HepG2 (cell line): ENCODE measurements at regions not wholly inside any gene's neighbourhood (a gene's known extent, or its start where the extent isn't known, plus 50 kb on each side); places are given as distances from the start of the nearest gene placed in this dataset.

Source experiments
- ATAC-seq: fragments of 200-7000 bp; cut with Tn5 transposase; 3 replicates; pipeline ENCODE4 v1.9.1; 2020; ENCODE audit warnings: mild to moderate bottlenecking, moderate library complexity
- BruUV-seq: library from RNA; stranded (reverse); fragments of 400-500 nt; replicated peaks from 2 replicates; lab custom pipeline; 2021; lab: Mats Ljungman, UMichigan
- CTCF ChIA-PET: fragments of 300-600 bp; formaldehyde crosslinking; extraction: SDS; loops from one replicate; lab custom pipeline; 2021; ENCODE audit warnings: low total read pairs, inconsistent platforms, low intra/inter-chr PET ratio; lab: Yijun Ruan, JAX
- POLR2A ChIA-PET: fragments of 350-600 bp; sonication (Branson Sonifier 250); formaldehyde crosslinking; loops from one replicate; lab custom pipeline; 2020; ENCODE audit warnings: antibody characterized with exemption, inconsistent platforms; lab: Yijun Ruan, JAX
- DNase-seq: peaks from one replicate; pipeline ENCODE4 v3.0.0-alpha.2; 2015; ENCODE audit warnings: low spot score
- FAIRE-seq: peaks from 3 replicates; lab custom pipeline; 2011; peaks lifted over from hg19 to GRCh38; lab: Jason Lieb, UNC
- H2AFZ ChIP-seq: one replicate; pipeline ENCODE4 v1.6.1; 2011; ENCODE audit warnings: low read length, inconsistent platforms
- H3K27ac ChIP-seq: fragments of 300-600 bp; 3 replicates; pipeline ENCODE4 v1.8.0; 2011; ENCODE audit warnings: mixed run types, mild to moderate bottlenecking, mixed read lengths, low read length, inconsistent platforms; ENCODE audit not compliant: insufficient read depth; ENCODE audit errors: extremely low read length
- H3K27me3 ChIP-seq, 2 experiments: fragments of 200-600 bp in 1 of 2; 2 replicates in 1 of 2; 3 replicates in 1 of 2; pipeline versions ENCODE4 v1.6.0 to v1.8.0; 2011; ENCODE audit warnings: low read length in 2 of 2, mild to moderate bottlenecking in 2 of 2, moderate library complexity in 2 of 2, inconsistent platforms in 1 of 2; ENCODE audit not compliant: insufficient read depth in 2 of 2, control insufficient read depth in 1 of 2
- H3K36me3 ChIP-seq, 2 experiments: fragments of 200-600 bp in 1 of 2; replicated peaks in 1 of 2; 2 replicates in 1 of 2; 3 replicates in 1 of 2; pipeline versions ENCODE4 v1.5.1 to v1.8.0; 2011; ENCODE audit warnings: low read length in 2 of 2, inconsistent platforms in 1 of 2; ENCODE audit not compliant: insufficient read depth in 2 of 2, control insufficient read depth in 1 of 2
- H3K4me1 ChIP-seq: 2 replicates; pipeline ENCODE4 v1.5.1; 2012; ENCODE audit warnings: low read length, inconsistent platforms; ENCODE audit not compliant: insufficient read depth
- H3K4me2 ChIP-seq: 2 replicates; pipeline ENCODE4 v1.6.0; 2011; ENCODE audit warnings: low read depth, low read length, inconsistent platforms
- H3K4me3 ChIP-seq, 3 experiments: fragments of 200-600 bp in 1 of 3; sonication (generic), shearing (Covaris generic) in 1 of 3; replicated peaks in 1 of 3; 2 replicates each; pipeline ENCODE4 v1.5.1; 2011 to 2016; ENCODE audit warnings: low read length in 3 of 3, inconsistent platforms in 2 of 3, low read depth in 2 of 3, mild to moderate bottlenecking in 2 of 3, control low read depth in 1 of 3, mixed read lengths in 1 of 3; ENCODE audit not compliant: insufficient read depth in 1 of 3
- H3K79me2 ChIP-seq: one replicate; pipeline ENCODE4 v1.6.1; 2011; ENCODE audit warnings: low read length, inconsistent platforms; ENCODE audit not compliant: insufficient read depth
- H3K9ac ChIP-seq: 2 replicates; pipeline ENCODE4 v1.6.0; 2011; ENCODE audit warnings: mild to moderate bottlenecking, low read depth, low read length, inconsistent platforms; ENCODE audit not compliant: insufficient read depth
- H3K9me3 ChIP-seq: 2 replicates; pipeline ENCODE4 v1.5.1; 2012; ENCODE audit warnings: mild to moderate bottlenecking, low read length
- H4K20me1 ChIP-seq: 2 replicates; pipeline ENCODE4 v1.6.0; 2011; ENCODE audit warnings: inconsistent platforms, mild to moderate bottlenecking, low read length, moderate library complexity; ENCODE audit not compliant: insufficient read depth
- ARNTL ChIP-seq: sonication (generic); formaldehyde crosslinking; IDR thresholded peaks from 2 replicates; pipeline ENCODE4 v1.4.0; 2020; ENCODE audit warnings: mild to moderate bottlenecking, missing genetic modification reagents
- BCL6 ChIP-seq: IDR thresholded peaks from 2 replicates; pipeline ENCODE4 v1.6.1; 2016; ENCODE audit warnings: missing genetic modification reagents, missing compliant biosample characterization
- KDM2A ChIP-seq: sonication (generic); formaldehyde crosslinking; IDR thresholded peaks from 2 replicates; pipeline ENCODE4 v1.4.0; 2020; ENCODE audit warnings: low read depth, missing genetic modification reagents, borderline replicate concordance
- MTA1 ChIP-seq: sonication (generic); formaldehyde crosslinking; IDR thresholded peaks from 2 replicates; pipeline ENCODE4 v1.4.0; 2020; ENCODE audit warnings: missing genetic modification reagents, mild to moderate bottlenecking, borderline replicate concordance
- NCOR1 ChIP-seq: fragments of 200-600 bp; sonication (generic); IDR thresholded peaks from 2 replicates; pipeline ENCODE4 v1.7.0; 2017; ENCODE audit warnings: antibody characterized with exemption, low read length, borderline replicate concordance
- THRA ChIP-seq: sonication (generic); formaldehyde crosslinking; IDR thresholded peaks from 2 replicates; pipeline ENCODE4 v1.4.0; 2020; ENCODE audit warnings: missing genetic modification reagents, borderline replicate concordance
- ZNF331 ChIP-seq: sonication (generic); formaldehyde crosslinking; IDR thresholded peaks from 2 replicates; pipeline ENCODE4 v1.4.0; 2020; ENCODE audit warnings: missing genetic modification reagents
- ZNF605 ChIP-seq: sonication (generic); formaldehyde crosslinking; IDR thresholded peaks from 2 replicates; pipeline ENCODE4 v1.8.0; 2022; ENCODE audit warnings: mild to moderate bottlenecking, missing genetic modification reagents
- ZNF816 ChIP-seq: sonication (generic); formaldehyde crosslinking; IDR thresholded peaks from 2 replicates; pipeline ENCODE4 v1.8.0; 2022; ENCODE audit warnings: missing genetic modification reagents, mild to moderate bottlenecking, borderline replicate concordance
- WGBS: methylation state at CpG from one replicate; pipeline ENCODE4 v1.1.6; 2017; ENCODE audit warnings: low lambda C conversion rate; 5-methylcytosine and 5-hydroxymethylcytosine counted together
- in situ Hi-C: cut with HindIII; loops from 2 replicates; pipeline ENCODE4 v1.10.0; 2017; ENCODE audit warnings: low pct_unique_long_range_greater_than_20kb; ENCODE audit not compliant: extremely low pct_ligation_motif_present
- intact Hi-C: fragments of 100-400 bp; cut with micrococcal nuclease; formaldehyde crosslinking; loops from one replicate; pipeline ENCODE4 v1.10.0; 2022; ENCODE audit not compliant: unreplicated experiment
- TF ChIP-seq, protein P1 (sequence below): sonication (generic); formaldehyde crosslinking; IDR thresholded peaks from 2 replicates; pipeline ENCODE4 v1.4.0; 2020; ENCODE audit warnings: mild to moderate bottlenecking, missing genetic modification reagents

- no peaks in the 10 kb centered on the region for H3K4me1 ChIP-seq
- H3K79me2 ChIP-seq = no peaks in the 10 kb centered on the region
- H3K36me3 ChIP-seq = no peaks in the 10 kb centered on the region
- CTCF ChIA-PET = no interaction called here
- H3K9ac ChIP-seq = no peak overlapping the region
- no peak overlapping the region for H3K27ac ChIP-seq
- 2% methylated on average over 1 of the region's 1 CpG for WGBS
- no TSS peak for BruUV-seq
- no peaks in the 10 kb centered on the region for H3K27me3 ChIP-seq
- no peak for DNase-seq
- H3K4me3 ChIP-seq = no peak overlapping the region
- no peaks in the 10 kb centered on the region for H4K20me1 ChIP-seq
- ATAC-seq = no peak
- FAIRE-seq = no peak
- intact Hi-C loops = no loop called here
- H3K4me2 ChIP-seq = no peak overlapping the region
- TF ChIP-seq KDM2A (CRISPR knock-in tag) = no peak
- TF ChIP-seq ZNF605 = no peak
- no peak for TF ChIP-seq ZNF816 (CRISPR knock-in tag)
- TF ChIP-seq BCL6 = no peak
- in situ Hi-C loops = no loop called here
- no peaks in the 10 kb centered on the region for H3K9me3 ChIP-seq
- H2AFZ ChIP-seq = no peak overlapping the region
- POLR2A ChIA-PET = no interaction called here
Measured at GRCh38 chr2:180787330-180787729, 193.1 kb upstream of the UBE2E3 start.

- BruUV-seq = no TSS peak
- H3K4me3 ChIP-seq = no peak overlapping the region
- no peak overlapping the region for H3K27ac ChIP-seq
- H3K27me3 ChIP-seq = no peaks in the 10 kb centered on the region
- H3K36me3 ChIP-seq = no peaks in the 10 kb centered on the region
- ChIA-PET CTCF (no interaction called here), POLR2A (no interaction called here)
- H3K4me2 ChIP-seq = no peak overlapping the region
- no peaks in the 10 kb centered on the region for H3K9me3 ChIP-seq
- in situ Hi-C loops = no loop called here
- no peaks in the 10 kb centered on the region for H3K79me2 ChIP-seq
- FAIRE-seq (no peak), ATAC-seq (no peak), DNase-seq (no peak)
- intact Hi-C loops = no loop called here
- WGBS = 12% methylated on average over 2 of the region's 2 CpGs
- H3K4me1 ChIP-seq = no peaks in the 10 kb centered on the region
- no peak overlapping the region for H2AFZ ChIP-seq
- no peak overlapping the region for H3K9ac ChIP-seq
- H4K20me1 ChIP-seq = no peaks in the 10 kb centered on the region
- TF ChIP-seq THRA (CRISPR knock-in tag) = no peak
- no peak for TF ChIP-seq MTA1 (CRISPR knock-in tag)
- TF ChIP-seq, protein P1, sequence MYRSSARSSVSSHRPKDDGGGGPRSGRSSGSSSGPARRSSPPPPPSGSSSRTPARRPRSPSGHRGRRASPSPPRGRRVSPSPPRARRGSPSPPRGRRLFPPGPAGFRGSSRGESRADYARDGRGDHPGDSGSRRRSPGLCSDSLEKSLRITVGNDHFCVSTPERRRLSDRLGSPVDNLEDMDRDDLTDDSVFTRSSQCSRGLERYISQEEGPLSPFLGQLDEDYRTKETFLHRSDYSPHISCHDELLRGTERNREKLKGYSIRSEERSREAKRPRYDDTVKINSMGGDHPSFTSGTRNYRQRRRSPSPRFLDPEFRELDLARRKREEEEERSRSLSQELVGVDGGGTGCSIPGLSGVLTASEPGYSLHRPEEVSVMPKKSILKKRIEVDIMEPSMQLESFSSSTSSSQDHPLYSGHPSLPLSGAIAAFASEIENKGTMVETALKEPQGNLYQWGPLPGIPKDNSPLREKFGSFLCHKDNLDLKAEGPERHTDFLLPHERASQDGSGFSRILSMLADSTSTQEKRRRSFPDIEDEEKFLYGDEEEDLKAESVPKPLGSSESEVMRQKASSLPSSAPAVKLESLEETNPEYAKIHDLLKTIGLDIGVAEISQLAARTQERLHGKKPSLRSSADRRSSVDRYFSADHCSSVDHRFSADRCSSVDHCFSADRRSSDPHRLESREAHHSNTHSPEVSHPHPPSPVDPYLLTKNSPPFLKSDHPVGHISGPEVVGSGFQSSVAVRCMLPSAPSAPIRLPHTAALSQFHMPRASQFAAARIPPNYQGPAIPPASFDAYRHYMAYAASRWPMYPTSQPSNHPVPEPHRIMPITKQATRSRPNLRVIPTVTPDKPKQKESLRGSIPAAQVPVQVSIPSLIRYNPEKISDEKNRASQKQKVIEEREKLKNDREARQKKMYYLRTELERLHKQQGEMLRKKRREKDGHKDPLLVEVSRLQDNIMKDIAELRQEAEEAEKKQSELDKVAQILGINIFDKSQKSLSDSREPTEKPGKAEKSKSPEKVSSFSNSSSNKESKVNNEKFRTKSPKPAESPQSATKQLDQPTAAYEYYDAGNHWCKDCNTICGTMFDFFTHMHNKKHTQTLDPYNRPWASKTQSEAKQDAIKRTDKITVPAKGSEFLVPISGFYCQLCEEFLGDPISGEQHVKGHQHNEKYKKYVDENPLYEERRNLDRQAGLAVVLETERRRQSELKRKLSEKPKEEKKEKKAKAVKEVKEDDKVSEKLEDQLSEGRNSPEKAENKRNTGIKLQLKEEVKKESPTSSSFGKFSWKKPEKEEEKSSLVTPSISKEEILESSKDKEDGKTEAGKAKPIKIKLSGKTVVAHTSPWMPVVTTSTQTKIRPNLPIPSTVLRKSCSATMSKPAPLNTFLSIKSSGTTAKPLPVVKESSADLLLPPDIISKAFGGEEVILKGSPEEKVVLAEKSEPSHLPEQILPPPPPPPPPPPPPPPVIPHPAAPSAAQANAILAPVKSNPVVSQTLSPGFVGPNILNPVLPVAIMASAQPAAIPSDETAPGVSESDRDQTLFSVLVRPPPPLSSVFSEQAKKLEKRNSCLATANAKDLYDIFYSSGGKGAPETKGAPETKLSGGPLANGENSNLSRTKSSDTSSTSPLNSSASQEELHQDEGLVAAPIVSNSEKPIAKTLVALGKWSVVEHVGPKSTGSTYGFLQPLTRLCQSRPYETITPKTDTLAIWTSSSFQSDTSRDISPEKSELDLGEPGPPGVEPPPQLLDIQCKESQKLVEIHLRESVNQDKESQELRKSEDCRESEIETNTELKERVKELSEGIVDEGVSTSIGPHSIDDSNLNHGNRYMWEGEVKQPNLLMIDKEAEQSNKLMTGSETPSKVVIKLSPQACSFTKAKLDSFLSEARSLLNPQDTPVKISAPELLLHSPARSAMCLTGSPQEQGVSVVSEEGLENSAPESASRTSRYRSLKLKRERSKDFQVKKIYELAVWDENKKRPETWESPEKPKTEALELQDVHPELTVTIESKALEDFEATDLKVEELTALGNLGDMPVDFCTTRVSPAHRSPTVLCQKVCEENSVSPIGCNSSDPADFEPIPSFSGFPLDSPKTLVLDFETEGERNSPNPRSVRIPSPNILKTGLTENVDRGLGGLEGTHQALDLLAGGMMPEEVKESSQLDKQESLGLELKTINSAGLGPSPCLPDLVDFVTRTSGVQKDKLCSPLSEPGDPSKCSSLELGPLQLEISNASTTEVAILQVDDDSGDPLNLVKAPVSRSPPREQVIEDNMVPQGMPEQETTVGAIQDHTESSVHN = no peak
- TF ChIP-seq NCOR1 = no peak
- TF ChIP-seq ZNF331 (CRISPR knock-in tag) = no peak
- TF ChIP-seq ARNTL (CRISPR knock-in tag) = no peak
Measured at GRCh38 chr2:180781276-180781675, 199.1 kb upstream of the UBE2E3 start.
